GM12864 (cell line): ENCODE measurements at regions not wholly inside any gene's neighbourhood (a gene's known extent, or its start where the extent isn't known, plus 50 kb on each side); places are given as distances from the start of the nearest gene placed in this dataset.
A peak's percentile ranks its signal among the peaks of the same experiment; 100 is the strongest.

Experiments
- DNase-seq: peaks from one replicate; pipeline ENCODE4 v3.0.0-alpha.2; 2011; ENCODE audit warnings: low read depth
- H3K4me3 ChIP-seq: 2 replicates; pipeline ENCODE4 v1.5.1; 2011; ENCODE audit warnings: mild to moderate bottlenecking, low read depth, low read length, control low read depth
- CTCF ChIP-seq: IDR thresholded peaks from 2 replicates; pipeline ENCODE4 v1.5.1; 2011; ENCODE audit warnings: low read depth, mild to moderate bottlenecking, moderate library complexity, low read length, control low read depth, inconsistent platforms; ENCODE audit errors: missing control alignments

DNA sequence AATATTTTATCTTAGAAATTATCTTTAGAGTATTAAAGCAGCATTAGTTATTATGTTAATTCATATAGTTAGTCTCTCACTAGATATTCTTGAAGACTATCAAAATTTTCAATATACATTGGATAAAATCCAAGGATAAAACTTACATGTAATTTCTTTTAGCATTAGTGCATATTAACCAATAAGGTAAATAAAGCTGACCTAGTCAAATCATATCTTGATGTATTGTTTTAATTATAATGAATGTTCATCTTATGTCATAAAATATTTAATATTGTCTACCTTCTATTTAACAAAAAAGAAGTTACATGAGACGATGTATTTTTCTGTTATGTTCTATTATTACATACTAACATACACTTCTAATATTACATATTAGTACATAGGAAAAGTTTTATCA lies 301.7 kb upstream of the DAB2 start:
- no peak for TF ChIP-seq CTCF
- no peak for DNase-seq

DNA sequence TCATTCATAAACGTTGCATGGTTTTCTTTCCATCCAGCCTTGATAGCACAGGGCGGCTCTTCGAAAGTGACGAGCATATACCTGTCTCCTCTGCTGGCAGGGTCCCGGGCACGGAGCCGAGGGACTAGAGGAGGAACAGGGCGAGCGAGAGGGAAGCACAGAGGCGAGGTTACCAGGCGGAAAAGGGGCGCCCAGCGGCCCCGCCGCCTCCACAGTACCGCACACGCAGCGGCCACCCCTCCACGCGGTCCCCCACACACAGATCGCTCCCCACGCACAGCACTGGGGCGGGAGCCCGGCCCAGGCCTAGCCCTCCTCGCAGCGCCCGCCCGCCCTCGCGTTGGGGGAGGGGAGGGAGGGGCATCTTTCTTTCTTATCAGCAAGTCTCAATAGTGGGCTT lies 296.6 kb upstream of the DAB2 start:
- TF ChIP-seq CTCF = no peak
- no peak for DNase-seq
- H3K4me3 ChIP-seq = no peak overlapping the region

More for the DNA sequence above, 301.7 kb upstream of the DAB2 start:
- no peak overlapping the region for H3K4me3 ChIP-seq

GRCh38 chr5:39720136-39720535 lies 295.4 kb upstream of the DAB2 start:
- no peak overlapping the region for H3K4me3 ChIP-seq
- DNase-seq = no peak
- no peak for TF ChIP-seq CTCF

GRCh38 chr5:39717176-39717897 lies 292.6 kb upstream of the DAB2 start:
- TF ChIP-seq CTCF = no peak
- no peak overlapping the region for H3K4me3 ChIP-seq
- DNase-seq = no peak

DNA sequence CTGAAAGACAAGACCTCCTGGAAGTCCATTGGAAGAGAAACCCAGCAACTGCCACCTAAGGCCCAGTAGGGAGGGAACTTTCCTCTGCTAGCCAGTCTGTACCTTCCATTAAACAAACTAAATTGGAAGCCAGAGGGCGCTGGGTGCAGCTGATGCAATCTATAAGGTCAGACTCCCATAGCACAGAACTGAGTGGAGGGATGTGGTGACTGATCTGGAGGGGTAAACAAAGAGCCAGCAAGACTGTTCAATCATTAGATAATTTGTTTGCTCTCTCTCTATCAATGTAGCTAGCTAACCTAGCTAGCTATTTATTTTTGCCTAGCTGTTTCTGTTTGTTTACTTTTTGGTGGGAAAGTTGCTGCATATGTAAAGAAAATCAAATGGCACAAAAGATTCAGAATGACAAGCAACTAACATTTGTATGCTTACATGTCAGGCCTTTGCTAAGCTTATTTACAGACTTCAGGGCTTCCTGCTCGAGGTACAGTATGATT lies 291.8 kb upstream of the DAB2 start:
- no peak overlapping the region for H3K4me3 ChIP-seq
- no peak for DNase-seq
- peak; percentile 26 for TF ChIP-seq CTCF

- no peak overlapping the region for H3K4me3 ChIP-seq
- TF ChIP-seq CTCF = peak; percentile 53
- DNase-seq = peak; percentile 4
Measured at GRCh38 chr5:39714036-39714698, 289.4 kb upstream of the DAB2 start.
